Erythroblast (primary cell): ENCODE measurements at regions not wholly inside any gene's neighbourhood (a gene's known extent, or its start where the extent isn't known, plus 50 kb on each side); places are given as distances from the start of the nearest gene placed in this dataset.
"Not testable (repeated sequence)": the region's sequence is repeated elsewhere in the genome, so short reads cannot be mapped to it uniquely, and the experiment has no call there.

Experiments
- DNase-seq, 2 experiments: peaks; one replicate each; lab custom pipeline; 2025; lab: John Stamatoyannopoulos, UW
- GATA1 ChIP-seq: IDR thresholded peaks from 2 replicates; pipeline ENCODE4 v1.6.1; 2011; ENCODE audit warnings: low read depth, mild to moderate bottlenecking, control low read depth, low read length, moderate library complexity
- POLR2A ChIP-seq: IDR thresholded peaks from 2 replicates; pipeline ENCODE4 v1.6.1; 2011; ENCODE audit warnings: mild to moderate bottlenecking, low read length

GRCh38 chr1:242946206-242946605 lies 308.9 kb downstream of the CEP170 start:
- no peak for DNase-seq
- TF ChIP-seq POLR2A (no peak), GATA1 (no peak)

- DNase-seq = peak; percentile 1 to 16
These were observed 318.4 kb downstream of the CEP170 start for GRCh38 chr1:242936725-242937124.

GRCh38 chr1:242924717-242925116 lies 330.4 kb downstream of the CEP170 start:
- DNase-seq = peak; percentile 1 to 8

GRCh38 chr1:242923603-242924002 lies 331.5 kb downstream of the CEP170 start:
- DNase-seq = not testable (repeated sequence)

- not testable (repeated sequence) for DNase-seq
These were observed 340.4 kb downstream of the CEP170 start for GRCh38 chr1:242914729-242915128.

- not testable (repeated sequence) for DNase-seq
These were observed 342.2 kb downstream of the CEP170 start for GRCh38 chr1:242912855-242913254.

GRCh38 chr1:242900558-242900957 lies 354.5 kb downstream of the CEP170 start:
- not testable (repeated sequence) for DNase-seq

GRCh38 chr1:242890192-242890741 lies 364.8 kb downstream of the CEP170 start:
- TF ChIP-seq GATA1 (no peak), POLR2A (no peak)
- DNase-seq = no peak

- TF ChIP-seq GATA1 = no peak
- TF ChIP-seq POLR2A = no peak
- DNase-seq = no peak
These were observed 361.6 kb upstream of the PLD5 start for GRCh38 chr1:242886137-242886536.

- DNase-seq = not testable (repeated sequence)
These were observed 355.5 kb upstream of the PLD5 start for GRCh38 chr1:242880022-242880421.

- DNase-seq = no peak
- TF ChIP-seq GATA1 (no peak), POLR2A (no peak)
These were observed 353.2 kb upstream of the PLD5 start for GRCh38 chr1:242877743-242878142.

- no peak for TF ChIP-seq GATA1
- TF ChIP-seq POLR2A = no peak
- no peak for DNase-seq
These were observed 352.7 kb upstream of the PLD5 start for GRCh38 chr1:242877229-242877628.

GRCh38 chr1:242876030-242876429 lies 351.5 kb upstream of the PLD5 start:
- no peak for DNase-seq
- TF ChIP-seq GATA1 (no peak), POLR2A (no peak)

GRCh38 chr1:242873661-242874060 lies 349.2 kb upstream of the PLD5 start:
- TF ChIP-seq GATA1 (no peak), POLR2A (no peak)
- no peak for DNase-seq

GRCh38 chr1:242872521-242872920 lies 348.0 kb upstream of the PLD5 start:
- TF ChIP-seq GATA1 (no peak), POLR2A (no peak)
- DNase-seq = no peak

- DNase-seq = no peak
- TF ChIP-seq GATA1 (no peak), POLR2A (no peak)
These were observed 347.1 kb upstream of the PLD5 start for GRCh38 chr1:242871471-242872030.
